Mucosa of gallbladder (tissue), 1 donor: ENCODE measurements at regions not wholly inside any gene's neighbourhood (a gene's known extent, or its start where the extent isn't known, plus 50 kb on each side); places are given as distances from the start of the nearest gene placed in this dataset.
A peak's percentile ranks its signal among the peaks of the same experiment; 100 is the strongest.

ENCODE experiments used
- DNase-seq: peaks from one replicate; pipeline ENCODE4 v3.0.0-alpha.2; 2020; ENCODE audit warnings: low spot score
- donor health status: DM: no; HTN: no; CAD: no.

GRCh38 chr3:62981962-62982361 is 106.7 kb upstream of the CADPS start:
- DNase-seq: no peak

- no peak for DNase-seq
Measured at GRCh38 chr3:62982795-62983455, 107.7 kb upstream of the CADPS start.

GRCh38 chr3:62986061-62986460 is 110.8 kb upstream of the CADPS start:
- no peak for DNase-seq

GRCh38 chr3:62987721-62988120 is 112.5 kb upstream of the CADPS start:
- no peak for DNase-seq

GRCh38 chr3:62990704-62991413 is 115.6 kb upstream of the CADPS start:
- no peak for DNase-seq

DNA sequence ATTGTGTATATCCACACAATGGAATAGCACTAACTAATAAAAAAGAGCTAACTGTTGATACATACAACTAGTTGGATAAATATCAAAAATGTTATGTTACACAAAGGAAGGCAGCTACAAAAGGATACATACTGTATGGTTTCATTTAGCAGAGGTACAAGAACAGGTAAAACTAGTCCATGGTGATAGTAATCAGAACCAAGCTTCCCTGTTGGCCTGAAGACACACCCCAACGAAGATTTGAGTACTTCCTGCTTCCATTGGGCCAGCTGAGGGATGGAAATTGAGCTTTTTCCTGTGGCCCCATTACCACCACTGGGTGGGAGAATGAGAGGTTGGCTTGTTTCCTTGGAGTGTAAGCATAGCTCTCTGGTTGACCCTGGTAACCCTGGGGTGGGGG is 117.3 kb upstream of the CADPS start:
- DNase-seq: no peak

GRCh38 chr3:62995119-62995518 is 119.9 kb upstream of the CADPS start:
- DNase-seq: no peak

GRCh38 chr3:62995530-62995929 is 120.3 kb upstream of the CADPS start:
- DNase-seq: no peak

GRCh38 chr3:62997369-62997768 is 122.2 kb upstream of the CADPS start:
- no peak for DNase-seq

- DNase-seq: no peak
Measured at GRCh38 chr3:62999158-62999557, 123.9 kb upstream of the CADPS start.

- DNase-seq: no peak
Measured at GRCh38 chr3:62999791-63000190, 124.6 kb upstream of the CADPS start.

GRCh38 chr3:63004448-63004847 is 129.2 kb upstream of the CADPS start:
- DNase-seq: no peak

GRCh38 chr3:63015614-63016309 is 140.5 kb upstream of the CADPS start:
- no peak for DNase-seq

- DNase-seq: no peak
Measured at GRCh38 chr3:63022114-63022513, 146.9 kb upstream of the CADPS start.

DNA sequence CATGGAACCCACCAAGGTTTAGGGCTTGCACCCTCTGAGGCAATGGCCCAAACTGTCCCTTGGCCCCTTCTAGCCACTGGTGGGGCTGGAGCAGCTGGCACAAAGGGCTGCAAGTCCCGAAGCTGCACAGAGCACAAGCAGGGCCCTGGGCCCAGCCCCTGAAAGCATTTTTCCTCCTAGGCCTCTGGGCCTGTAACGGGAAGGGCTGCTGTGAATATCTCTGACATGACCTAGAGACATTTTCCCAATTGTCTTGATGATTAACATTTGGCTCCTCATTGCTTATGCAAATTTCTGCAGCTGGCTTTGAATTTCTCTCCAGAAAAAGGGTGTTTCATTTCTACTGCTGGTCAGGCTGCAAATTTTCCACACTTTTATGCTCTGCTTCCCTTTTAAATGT is 151.5 kb upstream of the CADPS start:
- DNase-seq: no peak

DNA sequence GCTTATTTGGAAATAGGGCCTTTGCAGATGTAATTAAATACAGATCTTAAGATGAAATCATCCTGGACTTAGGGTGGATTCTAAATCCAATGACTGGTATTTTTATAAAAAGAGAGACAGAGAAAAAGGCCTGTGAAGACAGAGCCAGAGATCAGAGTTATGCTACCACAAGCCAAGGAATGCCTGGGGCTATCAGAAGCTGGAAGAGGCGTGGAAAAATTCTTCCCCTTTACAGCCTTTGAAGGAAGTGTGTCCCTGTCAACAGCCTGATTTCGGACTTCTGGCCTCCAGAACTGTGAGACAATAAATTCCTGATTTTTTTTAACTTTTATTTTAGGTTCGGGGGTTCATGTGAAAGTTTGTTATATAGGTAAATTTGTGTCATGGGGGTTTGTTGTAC is 154.1 kb upstream of the CADPS start:
- DNase-seq: no peak

DNA sequence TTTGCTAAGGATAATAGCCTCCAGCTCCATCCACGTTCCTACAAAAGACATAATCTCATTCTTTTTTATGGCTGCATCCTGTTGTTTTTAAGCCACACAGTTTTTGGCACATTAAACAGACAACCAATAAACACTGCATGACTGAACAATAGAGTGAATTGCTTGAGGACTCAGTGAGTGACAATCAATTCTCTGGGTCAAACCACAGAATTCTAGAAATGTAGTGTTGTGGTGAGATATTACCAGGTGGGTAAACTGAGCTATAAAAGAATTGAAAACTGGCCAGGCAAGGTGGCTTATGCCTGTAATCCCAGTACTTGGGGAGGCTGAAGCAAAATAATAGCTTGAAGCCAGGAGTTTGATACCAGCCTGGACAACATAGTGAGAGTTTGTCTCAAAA is 154.7 kb upstream of the CADPS start:
- no peak for DNase-seq

GRCh38 chr3:63030666-63031065 is 155.4 kb upstream of the CADPS start:
- DNase-seq: no peak

DNA sequence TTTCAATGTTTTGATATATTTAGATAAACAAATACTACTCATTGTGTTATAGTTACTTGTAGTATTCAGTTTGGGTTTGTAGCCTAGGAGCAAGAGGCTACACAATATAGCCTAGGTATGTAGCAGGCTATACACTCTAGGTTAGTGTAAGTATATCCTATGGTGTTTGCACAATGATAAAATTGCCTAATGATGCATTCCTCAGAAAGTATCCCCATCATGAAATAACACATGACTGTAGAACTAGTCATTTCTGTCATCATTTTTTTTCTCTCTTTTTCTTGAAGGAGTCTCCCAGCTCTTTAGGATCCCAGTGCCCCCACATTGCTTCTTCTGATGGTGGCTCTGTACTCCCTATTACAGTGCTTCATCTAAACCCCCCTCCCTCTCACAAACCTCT is 157.7 kb upstream of the CADPS start:
- DNase-seq: no peak

- no peak for DNase-seq
Measured at GRCh38 chr3:63034101-63034500, 158.9 kb upstream of the CADPS start.

DNA sequence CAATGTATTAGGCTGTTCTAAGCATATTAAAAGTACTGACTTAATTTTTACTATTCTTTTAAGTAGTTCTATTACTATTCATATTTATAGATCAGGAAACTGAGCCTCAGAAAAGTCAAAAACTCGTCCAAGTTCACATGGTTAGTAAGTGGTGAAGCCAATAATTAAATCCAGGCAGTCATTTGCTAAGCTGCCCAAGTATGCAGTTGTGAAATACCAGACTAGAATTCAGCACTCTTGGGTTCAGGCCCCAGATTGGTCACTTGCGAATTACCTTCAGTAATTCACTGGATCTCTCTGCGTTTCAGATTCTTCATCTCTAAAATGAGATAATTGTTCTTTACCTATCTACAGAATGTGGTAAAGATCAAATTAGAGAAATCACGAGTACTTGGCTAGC is 161.9 kb upstream of the CADPS start:
- no peak for DNase-seq

- DNase-seq: no peak
Measured at GRCh38 chr3:63042833-63043232, 167.6 kb upstream of the CADPS start.

GRCh38 chr3:63043631-63044030 is 168.4 kb upstream of the CADPS start:
- peak; percentile 76 for DNase-seq
